ENCODE measurements at regions not wholly inside any gene's neighbourhood (a gene's known extent, or its start where the extent isn't known, plus 50 kb on each side); places are given as distances from the start of the nearest gene placed in this dataset.

DNA sequence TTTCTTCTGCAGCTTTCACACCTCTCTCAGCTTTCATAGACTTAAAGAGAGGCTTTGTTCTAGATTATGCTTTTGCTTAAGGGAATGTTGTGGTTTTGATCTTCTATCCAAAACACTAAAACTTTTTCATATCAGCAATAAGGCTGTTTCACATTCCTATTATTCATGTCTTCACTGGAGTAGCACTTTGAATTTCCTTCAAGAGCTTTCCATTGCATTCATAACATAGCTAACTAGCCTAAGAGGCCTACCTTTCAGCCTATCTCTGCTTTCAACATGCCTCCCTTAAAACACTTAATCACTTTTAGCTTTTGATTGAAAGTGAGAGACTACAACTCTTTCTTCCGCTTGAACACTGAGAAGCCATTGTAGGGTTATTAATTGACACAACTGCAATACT, 1117.0 kb upstream of the PHF14 start:
- DNase-seq (ENCODE audit: low read depth) = no peak
- in situ Hi-C loops (cut with HindIII; ENCODE audit: low sequenced_read_pairs) = no loop called here
- TF ChIP-seq, protein P1, sequence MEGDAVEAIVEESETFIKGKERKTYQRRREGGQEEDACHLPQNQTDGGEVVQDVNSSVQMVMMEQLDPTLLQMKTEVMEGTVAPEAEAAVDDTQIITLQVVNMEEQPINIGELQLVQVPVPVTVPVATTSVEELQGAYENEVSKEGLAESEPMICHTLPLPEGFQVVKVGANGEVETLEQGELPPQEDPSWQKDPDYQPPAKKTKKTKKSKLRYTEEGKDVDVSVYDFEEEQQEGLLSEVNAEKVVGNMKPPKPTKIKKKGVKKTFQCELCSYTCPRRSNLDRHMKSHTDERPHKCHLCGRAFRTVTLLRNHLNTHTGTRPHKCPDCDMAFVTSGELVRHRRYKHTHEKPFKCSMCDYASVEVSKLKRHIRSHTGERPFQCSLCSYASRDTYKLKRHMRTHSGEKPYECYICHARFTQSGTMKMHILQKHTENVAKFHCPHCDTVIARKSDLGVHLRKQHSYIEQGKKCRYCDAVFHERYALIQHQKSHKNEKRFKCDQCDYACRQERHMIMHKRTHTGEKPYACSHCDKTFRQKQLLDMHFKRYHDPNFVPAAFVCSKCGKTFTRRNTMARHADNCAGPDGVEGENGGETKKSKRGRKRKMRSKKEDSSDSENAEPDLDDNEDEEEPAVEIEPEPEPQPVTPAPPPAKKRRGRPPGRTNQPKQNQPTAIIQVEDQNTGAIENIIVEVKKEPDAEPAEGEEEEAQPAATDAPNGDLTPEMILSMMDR (IDR thresholded peaks at IDR 0.05; ENCODE audit: low read depth, low read length, missing control alignments) = no peak
- H3K4me3 ChIP-seq (ENCODE audit: low read depth, low read length) = no peak overlapping the region

DNA sequence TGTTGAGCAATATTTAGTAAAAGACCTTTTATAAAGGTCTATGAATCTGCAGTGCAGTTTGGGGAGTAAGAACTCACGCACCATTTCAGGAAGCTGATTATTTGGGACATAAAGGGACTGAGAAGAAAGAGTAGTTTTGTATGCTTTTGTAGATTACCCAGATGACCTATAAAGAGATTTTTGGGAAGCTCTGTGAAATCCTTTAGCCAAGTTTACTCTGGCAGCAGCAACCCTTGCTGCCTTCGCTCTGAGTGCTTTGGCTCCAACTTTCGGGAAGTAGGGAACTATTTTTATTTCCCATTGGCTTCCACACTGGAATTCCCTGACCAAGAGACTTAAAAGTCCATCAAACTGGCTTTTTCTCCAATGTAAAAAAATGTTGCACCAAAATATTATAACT, 1110.1 kb upstream of the PHF14 start:
- in situ Hi-C loops (cut with HindIII; ENCODE audit: low sequenced_read_pairs) = no loop called here

DNA sequence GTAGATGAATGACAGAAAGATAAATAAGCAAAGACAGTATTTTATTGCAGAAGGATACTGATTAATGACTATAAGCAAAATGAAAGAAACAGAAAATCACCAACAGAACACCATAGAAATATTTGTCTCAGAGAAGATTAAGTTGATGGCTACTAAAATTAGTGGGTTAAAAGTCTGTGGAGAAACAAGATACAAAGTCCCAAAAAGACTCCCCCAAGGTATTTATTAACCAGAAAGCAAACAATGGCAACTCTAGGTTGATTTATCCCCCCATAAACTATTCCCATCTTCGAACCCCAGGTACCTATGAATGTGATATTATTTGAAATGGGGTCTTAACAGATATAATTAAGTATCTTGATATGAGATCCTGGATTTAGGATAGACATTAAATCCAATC, 1104.5 kb upstream of the PHF14 start:
- DNase-seq (ENCODE audit: low read depth) = no peak
- in situ Hi-C loops (cut with HindIII; ENCODE audit: low sequenced_read_pairs) = no loop called here
- TF ChIP-seq, protein P1 (IDR thresholded peaks at IDR 0.05; ENCODE audit: low read depth, low read length, missing control alignments) = no peak
- H3K4me3 ChIP-seq (ENCODE audit: low read depth, low read length) = no peak overlapping the region

More for the DNA sequence above, 1110.1 kb upstream of the PHF14 start:
- H3K4me3 ChIP-seq (ENCODE audit: low read depth, low read length) = no peak overlapping the region
- TF ChIP-seq, protein P1 (IDR thresholded peaks at IDR 0.05; ENCODE audit: low read depth, low read length, missing control alignments) = no peak
- no peak for DNase-seq (ENCODE audit: low read depth)

DNA sequence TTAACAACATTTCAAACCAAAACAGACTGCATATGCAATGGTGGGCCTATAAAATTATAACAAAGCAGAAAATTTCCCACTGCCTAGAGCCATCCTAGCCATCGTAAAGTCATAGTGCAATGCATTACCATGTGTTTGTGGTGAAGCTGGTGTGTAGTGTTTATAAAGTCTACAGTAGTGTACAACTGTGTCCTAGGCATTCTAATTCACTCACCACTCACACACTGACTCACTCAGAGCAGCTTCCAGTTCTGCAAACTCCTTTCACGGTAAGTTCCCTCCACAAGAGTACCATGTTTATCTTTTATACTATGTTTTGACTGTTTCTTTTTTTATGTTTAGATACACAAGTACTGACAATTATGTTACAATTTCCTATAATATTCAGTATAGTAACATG, 1104.1 kb upstream of the PHF14 start:
- in situ Hi-C loops (cut with HindIII; ENCODE audit: low sequenced_read_pairs) = no loop called here
- no peak for DNase-seq (ENCODE audit: low read depth)
- no peak overlapping the region for H3K4me3 ChIP-seq (ENCODE audit: low read depth, low read length)
- TF ChIP-seq, protein P1 (IDR thresholded peaks at IDR 0.05; ENCODE audit: low read depth, low read length, missing control alignments) = no peak

DNA sequence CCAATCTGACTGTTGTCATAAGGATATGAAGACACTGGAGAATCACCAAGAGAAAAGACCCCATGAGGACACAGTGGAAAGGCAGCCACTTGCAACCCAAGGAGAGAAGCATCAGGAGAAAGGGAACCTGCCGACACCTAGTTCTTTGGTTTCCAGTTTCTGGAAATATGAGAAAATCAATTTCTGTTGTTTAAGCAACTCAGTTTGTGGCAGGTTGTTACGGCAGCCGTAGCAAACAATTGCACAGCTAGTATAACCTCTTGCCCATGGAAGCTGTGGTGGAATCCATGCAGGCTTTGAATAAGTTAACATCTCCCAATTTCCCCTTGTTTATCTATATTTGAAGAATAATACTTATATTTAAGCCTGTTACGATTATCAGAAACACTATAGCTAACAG, 1103.0 kb upstream of the PHF14 start:
- TF ChIP-seq, protein P1 (IDR thresholded peaks at IDR 0.05; ENCODE audit: low read depth, low read length, missing control alignments) = no peak
- no peak for DNase-seq (ENCODE audit: low read depth)
- in situ Hi-C loops (cut with HindIII; ENCODE audit: low sequenced_read_pairs) = no loop called here

DNA sequence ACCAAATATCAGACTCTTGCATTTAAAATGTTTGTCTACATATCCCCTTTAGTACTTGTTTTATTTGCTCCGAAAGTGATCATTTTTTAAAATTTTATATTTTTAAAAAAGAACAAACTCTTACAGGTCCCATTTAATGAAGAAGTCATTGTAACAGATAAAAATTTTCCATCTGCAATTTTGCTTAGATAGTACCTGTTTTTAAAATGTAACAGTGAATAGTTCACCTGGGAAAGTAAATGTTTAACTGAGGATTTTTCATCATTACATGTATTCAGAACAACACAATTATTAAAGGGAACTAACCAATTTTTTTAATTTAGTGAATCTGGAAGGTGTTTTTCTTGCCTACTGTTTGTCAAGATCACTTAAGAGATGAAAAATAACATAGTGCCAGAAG, 1099.5 kb upstream of the PHF14 start:
- TF ChIP-seq, protein P1 (IDR thresholded peaks at IDR 0.05; ENCODE audit: low read depth, low read length, missing control alignments) = no peak

More for the DNA sequence above, 1103.0 kb upstream of the PHF14 start:
- H3K4me3 ChIP-seq (ENCODE audit: low read depth, low read length) = no peak overlapping the region

DNA sequence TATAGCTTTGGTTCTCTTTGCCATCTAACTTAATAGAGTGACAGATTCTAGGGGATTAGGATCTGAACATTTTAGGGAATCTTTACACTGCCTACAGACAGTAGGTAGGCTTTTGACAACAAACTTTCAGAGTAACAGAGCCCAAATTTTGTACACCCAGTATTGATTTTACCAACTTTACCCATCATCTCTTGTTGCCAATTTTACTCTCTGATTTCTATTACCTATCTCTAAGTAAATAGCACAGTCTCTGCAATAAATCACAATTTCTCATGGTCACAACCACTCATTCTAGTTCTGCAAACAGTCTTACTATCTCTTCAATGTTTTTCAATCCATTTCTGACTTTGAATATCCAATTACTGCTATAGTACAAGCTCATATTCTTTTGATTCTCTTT, 1097.6 kb upstream of the PHF14 start:
- no peak overlapping the region for H3K4me3 ChIP-seq (ENCODE audit: low read depth, low read length)
- TF ChIP-seq, protein P1 (IDR thresholded peaks at IDR 0.05; ENCODE audit: low read depth, low read length, missing control alignments) = no peak
- in situ Hi-C loops (cut with HindIII; ENCODE audit: low sequenced_read_pairs) = no loop called here
- no peak for DNase-seq (ENCODE audit: low read depth)

More for the DNA sequence above, 1099.5 kb upstream of the PHF14 start:
- no peak for DNase-seq (ENCODE audit: low read depth)
- H3K4me3 ChIP-seq (ENCODE audit: low read depth, low read length) = no peak overlapping the region
- in situ Hi-C loops (cut with HindIII; ENCODE audit: low sequenced_read_pairs) = no loop called here

Data from astrocyte of the cerebellum (primary cell).